Effector memory CD4-positive, alpha-beta T cell (primary cell): ENCODE measurements at regions not wholly inside any gene's neighbourhood (a gene's known extent, or its start where the extent isn't known, plus 50 kb on each side); places are given as distances from the start of the nearest gene placed in this dataset.
A peak's percentile ranks its signal among the peaks of the same experiment; 100 is the strongest.

Source experiments
- DNase-seq, 3 donors: peaks; one replicate each; pipeline ENCODE4 v3.0.0-alpha.2; 2020
- H3K27ac ChIP-seq: 2 replicates; pipeline ENCODE4 v1.7.0; 2013; ENCODE audit warnings: mild to moderate bottlenecking, low read length, moderate library complexity; ENCODE audit not compliant: insufficient read depth, poor library complexity, severe bottlenecking
- H3K27me3 ChIP-seq: replicated peaks from 2 replicates; pipeline ENCODE4 v1.7.0; 2013; ENCODE audit warnings: mild to moderate bottlenecking, low read length; ENCODE audit not compliant: insufficient read depth, control insufficient read depth, poor library complexity, severe bottlenecking
- H3K36me3 ChIP-seq: 2 replicates; pipeline ENCODE4 v1.7.0; 2013; ENCODE audit warnings: mild to moderate bottlenecking, low read length, moderate library complexity; ENCODE audit not compliant: control insufficient read depth, insufficient read depth
- H3K4me1 ChIP-seq: 2 replicates; pipeline ENCODE4 v1.7.0; 2013; ENCODE audit warnings: low read length, mild to moderate bottlenecking; ENCODE audit not compliant: control insufficient read depth, insufficient read depth, poor library complexity, severe bottlenecking
- H3K4me3 ChIP-seq: 2 replicates; pipeline ENCODE4 v1.7.0; 2013; ENCODE audit warnings: low read length, low read depth, mild to moderate bottlenecking; ENCODE audit not compliant: insufficient read depth, poor library complexity, severe bottlenecking
- H3K9me3 ChIP-seq: 2 replicates; pipeline ENCODE4 v1.7.0; 2013; ENCODE audit warnings: mild to moderate bottlenecking, low read length, moderate library complexity; ENCODE audit not compliant: control insufficient read depth

DNA sequence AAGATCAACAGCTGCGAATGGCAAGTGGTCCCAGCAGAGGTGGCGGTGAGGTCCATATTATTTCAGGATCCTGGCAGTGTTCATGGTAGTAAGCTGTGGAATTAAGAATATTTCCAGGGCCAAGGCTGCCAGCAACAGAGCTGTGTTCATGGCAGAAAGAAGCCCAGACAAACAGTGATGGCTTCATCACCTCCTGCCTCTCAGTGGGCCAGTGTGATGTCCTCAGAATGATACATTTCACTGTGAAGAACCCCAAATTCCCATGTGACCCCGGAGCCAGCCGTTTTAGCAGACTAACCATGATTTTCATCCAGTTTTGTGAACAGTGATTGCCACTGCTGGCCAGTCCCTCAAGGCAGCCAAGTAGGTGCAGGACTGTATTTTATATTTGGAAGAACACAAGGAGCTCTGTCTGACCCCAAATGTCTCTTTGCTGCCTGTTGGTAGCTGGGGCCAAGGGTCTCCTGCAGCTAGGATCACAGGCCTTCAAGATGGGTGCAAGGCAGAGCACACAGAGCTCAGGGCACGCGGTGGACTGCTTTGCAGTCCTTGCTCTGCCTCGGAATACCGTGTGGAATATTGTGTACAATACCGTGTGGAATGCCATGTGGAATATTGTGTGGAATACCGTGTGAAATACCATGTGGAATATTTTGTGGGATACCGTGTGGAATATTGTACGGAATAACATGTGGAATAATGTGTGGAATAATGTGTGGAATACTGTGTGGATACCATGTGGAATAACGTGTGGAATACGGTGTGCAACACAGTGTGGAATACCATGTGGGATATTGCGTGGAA is 132.3 kb upstream of the CHST15 start:
- Histone ChIP-seq H3K36me3 (no peaks in the 10 kb centered on the region), H3K27ac (no peak overlapping the region), H3K9me3 (no peaks in the 10 kb centered on the region), H3K4me1 (no peaks in the 10 kb centered on the region), H3K27me3 (no peaks in the 10 kb centered on the region), H3K4me3 (no peak overlapping the region)
- DNase-seq = peak; percentile 9 to 34 (median 32)

DNA sequence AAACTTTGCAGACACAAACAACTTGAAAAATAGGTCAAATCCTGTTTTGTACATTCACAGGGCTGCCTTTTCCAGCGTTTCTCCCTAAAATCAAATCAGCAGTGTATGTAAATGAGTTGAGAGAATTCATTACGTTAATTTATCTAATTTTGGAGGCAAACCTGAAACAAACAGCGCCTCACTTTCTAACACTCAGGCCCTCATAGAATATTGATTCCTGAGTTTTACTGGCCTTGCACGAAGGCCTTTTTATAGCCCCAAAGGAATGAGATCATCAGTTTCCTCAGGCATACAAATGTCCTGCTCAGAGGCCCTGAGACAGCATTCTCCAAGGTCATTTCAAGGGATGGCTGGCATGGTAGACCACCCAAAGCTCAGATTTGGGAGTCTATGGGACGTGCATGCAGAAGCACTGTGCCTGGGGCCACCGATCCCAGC is 131.7 kb upstream of the CHST15 start:
- Histone ChIP-seq H3K4me3 (no peak overlapping the region), H3K9me3 (no peaks in the 10 kb centered on the region), H3K27ac (no peak overlapping the region), H3K36me3 (no peaks in the 10 kb centered on the region), H3K4me1 (no peaks in the 10 kb centered on the region), H3K27me3 (no peaks in the 10 kb centered on the region)
- DNase-seq = no peak

DNA sequence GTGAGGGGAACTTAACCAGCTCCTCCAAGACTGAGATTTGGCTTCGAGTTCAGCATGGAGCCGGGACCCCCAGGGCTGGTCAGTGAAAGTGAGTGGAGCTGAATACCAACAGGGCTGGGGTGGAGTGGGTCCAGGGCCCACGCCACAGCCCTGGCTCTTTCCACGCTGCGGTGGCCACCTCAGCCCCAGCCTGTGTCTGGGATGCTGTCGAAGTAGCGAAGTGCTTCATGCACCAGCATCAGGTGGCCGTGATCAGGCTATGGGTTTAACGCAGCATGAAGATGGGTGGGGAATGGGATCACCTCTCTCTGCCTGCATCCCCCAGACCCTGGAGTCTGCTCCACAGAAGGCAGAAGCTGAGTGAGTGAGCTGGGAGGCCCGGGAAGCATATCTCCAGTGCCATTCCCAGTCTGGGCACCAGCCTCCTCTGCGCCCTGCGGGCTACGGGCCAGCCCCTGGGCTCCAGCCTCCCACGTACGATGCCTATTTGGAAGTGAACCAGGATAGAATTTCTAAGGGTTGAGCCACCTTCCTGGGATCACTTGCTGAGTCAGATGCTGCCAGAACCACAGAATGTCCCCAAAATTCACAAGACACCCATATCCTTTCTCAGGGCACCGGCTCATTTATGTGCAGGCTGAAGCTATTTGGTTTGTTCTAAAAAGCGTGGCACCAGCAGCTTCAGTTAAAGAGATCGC is 131.1 kb upstream of the CHST15 start:
- Histone ChIP-seq H3K27ac (no peak overlapping the region), H3K27me3 (no peaks in the 10 kb centered on the region), H3K4me3 (no peak overlapping the region), H3K36me3 (no peaks in the 10 kb centered on the region), H3K9me3 (no peaks in the 10 kb centered on the region), H3K4me1 (no peaks in the 10 kb centered on the region)
- no peak for DNase-seq

DNA sequence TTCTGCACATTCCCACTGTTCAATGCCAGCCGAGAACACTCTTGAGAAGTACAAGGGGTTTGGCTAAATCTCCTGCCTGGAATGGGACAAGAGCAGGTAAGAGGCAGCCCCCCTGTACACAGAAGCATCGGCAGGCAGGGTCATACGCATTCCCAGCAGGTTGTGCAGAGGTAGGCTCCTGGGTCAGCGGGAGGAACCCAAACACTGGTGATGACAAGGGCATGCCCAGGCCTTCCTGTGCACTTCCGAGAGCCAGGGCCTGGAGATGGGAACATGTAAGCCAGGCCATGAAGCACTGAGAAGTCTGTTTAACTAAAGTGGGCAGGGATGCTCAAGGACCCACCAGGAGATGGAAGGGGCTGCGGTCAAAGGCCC is 130.3 kb upstream of the CHST15 start:
- Histone ChIP-seq H3K36me3 (no peaks in the 10 kb centered on the region), H3K4me1 (no peaks in the 10 kb centered on the region), H3K27me3 (no peaks in the 10 kb centered on the region), H3K9me3 (no peaks in the 10 kb centered on the region), H3K27ac (no peak overlapping the region), H3K4me3 (no peak overlapping the region)
- no peak for DNase-seq

DNA sequence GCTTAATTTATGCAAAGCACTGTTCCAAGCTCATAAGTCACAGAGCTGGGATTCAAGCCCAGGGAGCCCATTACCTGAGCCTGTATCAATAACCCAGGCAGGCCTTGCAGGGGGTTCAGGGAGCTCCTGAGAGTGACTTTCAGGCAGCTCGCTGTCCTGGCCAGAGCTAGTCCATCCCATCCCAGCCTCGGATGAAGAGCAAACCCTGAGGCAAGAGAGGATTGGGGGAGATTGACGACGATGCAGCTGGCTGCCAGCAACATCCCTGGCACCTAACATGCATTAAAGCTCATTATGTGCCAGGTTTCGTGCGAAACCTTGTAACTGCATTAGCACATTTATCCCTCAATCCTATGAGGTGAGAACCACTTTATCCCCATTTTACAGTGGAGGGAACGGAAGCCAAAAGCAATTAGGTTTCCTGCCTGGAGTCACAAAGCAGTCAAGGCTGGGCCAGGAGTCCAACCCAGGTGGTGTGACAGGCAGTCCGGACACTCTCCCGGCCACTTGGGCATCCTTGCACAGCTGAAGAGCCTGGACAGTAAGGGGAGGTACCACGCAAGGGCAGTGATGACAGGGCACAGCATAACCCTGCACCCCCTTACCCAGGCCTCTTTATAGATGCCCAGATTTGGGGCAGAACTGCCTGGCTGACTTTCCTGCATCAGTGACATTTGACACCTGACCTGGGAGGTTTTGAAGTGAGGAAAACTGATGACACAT is 129.8 kb upstream of the CHST15 start:
- Histone ChIP-seq H3K4me1 (no peaks in the 10 kb centered on the region), H3K9me3 (no peaks in the 10 kb centered on the region), H3K27ac (no peak overlapping the region), H3K27me3 (no peaks in the 10 kb centered on the region), H3K36me3 (no peaks in the 10 kb centered on the region), H3K4me3 (no peak overlapping the region)
- DNase-seq = no peak

DNA sequence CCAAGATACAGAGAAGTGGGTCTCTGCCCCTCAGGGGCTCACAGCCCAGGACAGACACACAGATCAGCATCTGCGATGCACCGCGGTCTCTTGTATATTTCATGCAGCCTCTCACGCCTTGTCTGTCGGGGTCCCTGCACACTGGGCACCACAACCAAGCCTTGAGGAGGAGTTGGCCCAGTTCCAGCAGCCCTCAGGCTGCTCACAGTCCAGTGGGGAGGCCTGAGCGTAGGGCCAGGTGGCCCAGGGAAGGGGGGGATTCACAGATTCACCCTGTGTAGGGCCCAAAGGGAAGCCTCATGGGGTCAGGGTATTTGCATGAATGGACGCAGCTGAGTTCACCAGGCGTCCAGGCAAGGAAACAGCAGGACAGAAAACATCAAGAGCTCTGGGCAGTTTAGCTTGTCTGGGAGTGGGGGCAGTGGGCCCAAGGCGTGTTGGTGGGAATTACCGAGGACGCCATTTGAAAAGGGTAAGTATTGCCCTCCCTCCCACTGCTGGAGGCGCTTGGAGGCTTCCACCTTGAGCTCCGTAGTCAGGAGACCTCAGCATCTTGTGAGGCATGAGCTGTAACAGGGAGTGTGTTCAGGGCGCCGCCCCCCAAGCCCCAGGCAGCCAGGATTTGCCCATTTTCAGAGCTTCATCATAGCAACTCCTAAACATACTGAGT is 129.1 kb upstream of the CHST15 start:
- no peaks in the 10 kb centered on the region for H3K4me1 ChIP-seq
- DNase-seq = no peak
- H3K4me3 ChIP-seq = no peak overlapping the region
- no peak overlapping the region for H3K27ac ChIP-seq
- H3K27me3 ChIP-seq = no peaks in the 10 kb centered on the region
- H3K9me3 ChIP-seq = no peaks in the 10 kb centered on the region
- H3K36me3 ChIP-seq = no peaks in the 10 kb centered on the region

DNA sequence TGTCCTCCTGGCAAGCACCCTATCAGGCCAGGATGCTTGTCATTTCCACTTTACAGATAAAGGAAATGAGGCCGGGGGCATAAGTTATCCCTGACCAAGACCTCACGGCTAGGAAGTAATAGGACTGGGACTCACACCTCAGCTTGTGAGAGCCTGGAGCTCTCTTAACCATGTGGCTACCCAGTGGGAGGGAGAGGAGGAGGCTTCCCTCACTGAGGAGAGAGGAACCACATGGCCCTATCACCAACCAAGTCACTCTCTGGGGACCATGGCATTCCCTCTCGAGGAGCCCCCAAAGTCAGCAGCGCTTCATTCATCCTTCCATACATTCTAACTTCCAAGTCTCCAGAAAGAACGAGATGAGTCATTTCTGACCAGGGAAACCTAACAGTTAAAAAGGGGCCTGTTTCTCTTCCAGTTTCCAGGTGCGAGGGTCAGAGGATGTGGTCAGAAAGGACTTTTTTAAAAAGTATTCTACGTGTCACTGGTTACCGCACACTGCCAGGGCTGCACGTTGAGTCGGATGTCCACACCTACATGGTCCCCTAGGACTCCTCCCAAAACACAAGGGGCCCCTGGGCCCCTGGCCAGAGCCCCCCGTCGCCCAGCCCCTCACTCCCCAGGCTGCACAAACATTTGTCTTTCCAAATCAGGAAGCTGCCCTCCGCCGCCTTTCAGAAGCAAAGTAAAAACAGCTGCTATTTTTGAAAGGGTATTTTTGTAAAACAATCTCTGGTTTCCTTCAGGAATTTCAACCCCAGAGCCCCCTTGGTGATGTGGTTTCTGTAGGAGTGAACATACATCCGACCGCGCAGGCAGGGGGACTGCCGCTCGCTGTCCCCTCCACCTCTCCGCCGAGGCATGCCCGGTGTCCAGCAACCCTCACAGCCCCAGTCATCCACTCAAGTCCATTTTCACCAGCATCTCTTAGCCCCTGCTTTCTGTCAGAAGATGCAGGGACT is 128.2 kb upstream of the CHST15 start:
- Histone ChIP-seq H3K4me1 (no peaks in the 10 kb centered on the region), H3K4me3 (no peak overlapping the region), H3K9me3 (no peaks in the 10 kb centered on the region), H3K27me3 (no peaks in the 10 kb centered on the region), H3K27ac (no peak overlapping the region), H3K36me3 (no peaks in the 10 kb centered on the region)
- DNase-seq = no peak

DNA sequence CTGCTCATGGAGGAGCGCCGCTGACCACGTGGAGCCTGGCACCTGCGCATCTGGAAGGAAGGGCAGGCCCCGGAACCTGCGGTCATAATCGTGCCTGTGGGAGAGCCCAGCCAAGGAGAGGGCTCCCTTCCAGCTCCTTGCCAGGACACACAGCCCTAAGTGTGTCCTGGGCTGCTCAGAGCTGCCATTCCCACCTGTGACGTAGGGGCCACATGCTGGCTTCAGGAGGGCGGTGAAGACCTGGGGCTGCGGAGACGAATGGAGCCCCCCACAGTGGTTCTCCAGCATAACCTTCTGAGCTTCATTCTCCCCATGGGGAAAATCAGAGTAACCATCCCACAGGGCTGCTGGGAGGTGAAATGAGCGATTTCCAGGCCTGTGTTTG is 127.6 kb upstream of the CHST15 start:
- H3K4me3 ChIP-seq = no peak overlapping the region
- H3K27ac ChIP-seq = no peak overlapping the region
- no peaks in the 10 kb centered on the region for H3K36me3 ChIP-seq
- H3K9me3 ChIP-seq = no peaks in the 10 kb centered on the region
- H3K27me3 ChIP-seq = no peaks in the 10 kb centered on the region
- no peak for DNase-seq
- H3K4me1 ChIP-seq = no peaks in the 10 kb centered on the region

DNA sequence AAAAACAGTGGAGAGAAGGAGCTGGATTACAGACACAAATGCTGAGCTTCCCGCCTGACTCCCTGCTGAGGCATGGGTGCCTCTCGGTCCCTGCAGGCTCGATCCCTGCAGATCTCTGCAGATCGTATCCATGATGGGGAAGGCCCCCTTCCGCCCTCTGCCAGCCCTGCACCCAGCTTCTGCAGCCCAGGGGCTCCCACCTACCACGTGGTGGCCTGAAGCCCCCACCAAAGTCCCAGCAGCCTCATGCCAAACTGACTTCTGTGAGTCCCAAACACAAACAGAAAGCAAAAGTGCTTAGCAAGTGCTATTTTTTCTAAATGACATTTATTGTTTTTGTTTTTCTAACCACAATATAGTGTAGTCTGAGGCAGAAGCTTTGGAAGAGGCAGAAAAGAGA is 127.1 kb upstream of the CHST15 start:
- H3K36me3 ChIP-seq = no peaks in the 10 kb centered on the region
- no peak for DNase-seq
- no peak overlapping the region for H3K27ac ChIP-seq
- no peaks in the 10 kb centered on the region for H3K4me1 ChIP-seq
- no peak overlapping the region for H3K4me3 ChIP-seq
- H3K27me3 ChIP-seq = no peaks in the 10 kb centered on the region
- no peaks in the 10 kb centered on the region for H3K9me3 ChIP-seq
